ENCODE measurements at regions not wholly inside any gene's neighbourhood (a gene's known extent, or its start where the extent isn't known, plus 50 kb on each side); places are given as distances from the start of the nearest gene placed in this dataset.
"Not testable (repeated sequence)": the region's sequence is repeated elsewhere in the genome, so short reads cannot be mapped to it uniquely, and the experiment has no call there.

- Histone ChIP-seq H3K27me3 (no peaks in the 10 kb centered on the region), H3K36me3 (no peaks in the 10 kb centered on the region), H3K27ac (no peak overlapping the region), H3K9me3 (no peaks in the 10 kb centered on the region), H3K4me3 (no peak overlapping the region), H3K4me1 (peaks cover 0 to 14% (median 5%) of the 10 kb centered on the region in 3 donors)
- no peak for ATAC-seq
- WGBS, 2 donors (ENCODE audit: low coverage in 1 of 2): 79 to 91% methylated on average over 4 of the region's 8 CpGs
- TF ChIP-seq EP300 (IDR thresholded peaks at IDR 0.05): no peak
- TF ChIP-seq CTCF (IDR thresholded peaks at IDR 0.05): no peak
- no peak for TF ChIP-seq POLR2A (IDR thresholded peaks at IDR 0.05)
- TF ChIP-seq POLR2AphosphoS5 (IDR thresholded peaks at IDR 0.05): no peak
These were observed 251.1 kb upstream of the RAB4A start for GRCh38 chr1:229019663-229020271.

- H3K4me3 ChIP-seq, H3K9me3 ChIP-seq, ATAC-seq, H3K36me3 ChIP-seq, H3K27ac ChIP-seq, H3K27me3 ChIP-seq: not testable (repeated sequence)
- WGBS, 2 donors (ENCODE audit: low coverage in 1 of 2): 88 to 100% methylated on average over 1 of the region's 1 CpG
- H3K4me1 ChIP-seq: peaks cover 0 to 20% (median 8%) of the 10 kb centered on the region in 3 donors
These were observed 249.9 kb upstream of the RAB4A start for GRCh38 chr1:229021034-229021433.

- ATAC-seq: no peak
- no peaks in the 10 kb centered on the region for H3K27me3 ChIP-seq
- H3K4me1 ChIP-seq: peaks cover 0 to 20% (median 8%) of the 10 kb centered on the region in 3 donors
- H3K9me3 ChIP-seq: no peaks in the 10 kb centered on the region
- H3K36me3 ChIP-seq: no peaks in the 10 kb centered on the region
- WGBS, 2 donors (ENCODE audit: low coverage in 1 of 2): 64 to 77% methylated on average over 3 to 7 of the region's 8 CpGs
- H3K27ac ChIP-seq: no peak overlapping the region
- no peak for TF ChIP-seq CTCF (IDR thresholded peaks at IDR 0.05)
- no peak for TF ChIP-seq POLR2A (IDR thresholded peaks at IDR 0.05)
- no peak for TF ChIP-seq EP300 (IDR thresholded peaks at IDR 0.05)
- H3K4me3 ChIP-seq: no peak overlapping the region
These were observed 248.1 kb upstream of the RAB4A start for GRCh38 chr1:229022595-229023333.

- Histone ChIP-seq H3K27ac (no peak overlapping the region), H3K9me3 (no peaks in the 10 kb centered on the region), H3K36me3 (no peaks in the 10 kb centered on the region), H3K4me1 (peaks cover 0 to 20% (median 8%) of the 10 kb centered on the region in 3 donors), H3K27me3 (no peaks in the 10 kb centered on the region), H3K4me3 (no peak overlapping the region)
- WGBS, 2 donors (ENCODE audit: low coverage in 1 of 2): 100% methylated on average over 2 of the region's 11 CpGs; no CpG with 5 or more reads in 1 of the 2 donors
- ATAC-seq: peak; percentile 44
- TF ChIP-seq POLR2AphosphoS5 (IDR thresholded peaks at IDR 0.05): no peak
- no peak for TF ChIP-seq POLR2A (IDR thresholded peaks at IDR 0.05)
- TF ChIP-seq CTCF (IDR thresholded peaks at IDR 0.05): no peak
- TF ChIP-seq EP300 (IDR thresholded peaks at IDR 0.05): no peak
These were observed 247.1 kb upstream of the RAB4A start for GRCh38 chr1:229023651-229024300.

DNA sequence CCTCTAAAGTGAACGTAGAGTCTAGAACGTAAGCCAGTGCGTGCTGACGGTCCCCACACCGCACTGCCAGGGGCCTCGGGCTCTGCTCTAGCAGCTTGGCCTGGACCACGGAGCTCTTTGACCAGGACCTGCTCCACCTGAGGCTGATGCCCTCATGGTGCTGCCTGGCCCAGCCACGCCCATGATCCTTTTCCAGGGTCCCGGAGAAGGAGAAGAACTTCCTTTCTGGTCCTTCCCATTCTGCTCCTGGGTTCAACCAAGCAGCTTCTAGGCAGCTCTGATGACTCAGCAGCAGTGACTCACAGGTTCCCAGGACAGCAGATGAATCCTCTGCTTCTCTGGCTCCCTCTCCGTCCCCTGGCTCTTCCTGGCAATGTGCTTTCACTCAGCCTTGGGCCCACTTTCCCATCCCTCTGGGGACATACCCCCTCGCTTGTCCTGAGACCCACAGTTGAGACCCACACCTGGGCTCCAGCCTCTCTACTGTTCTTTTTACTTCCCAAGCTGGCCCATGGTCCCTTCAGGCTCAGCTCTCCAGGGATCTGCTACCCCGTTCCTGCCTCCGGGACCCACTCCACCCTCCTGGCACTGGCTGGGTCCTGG lies 246.3 kb upstream of the RAB4A start:
- 48% methylated on average over 3 of the region's 13 CpGs; no CpG with 5 or more reads in 1 of the 2 donors for WGBS, 2 donors (ENCODE audit: low coverage in 1 of 2)
- TF ChIP-seq POLR2A (IDR thresholded peaks at IDR 0.05) (no peak), CTCF (IDR thresholded peaks at IDR 0.05) (no peak), EP300 (IDR thresholded peaks at IDR 0.05) (no peak), POLR2AphosphoS5 (IDR thresholded peaks at IDR 0.05) (peak; percentile 11)

More for the DNA sequence above, 246.3 kb upstream of the RAB4A start:
- Histone ChIP-seq H3K4me3 (no peak overlapping the region), H3K4me1 (peaks cover 0 to 20% (median 8%) of the 10 kb centered on the region in 3 donors), H3K27me3 (no peaks in the 10 kb centered on the region), H3K9me3 (no peaks in the 10 kb centered on the region), H3K36me3 (no peaks in the 10 kb centered on the region), H3K27ac (peak overlapping the region in 1 of 4 donors; percentile 31)
- ATAC-seq: peak; percentile 76
